WTC11 (cell line): ENCODE measurements at regions not wholly inside any gene's neighbourhood (a gene's known extent, or its start where the extent isn't known, plus 50 kb on each side); places are given as distances from the start of the nearest gene placed in this dataset.

Experiments
- ATAC-seq: fragments of 200-7000 bp; cut with Tn5 transposase; 2 replicates; pipeline ENCODE4 v1.10.0; 2021; ENCODE audit warnings: mild to moderate bottlenecking, moderate library complexity
- CTCF ChIA-PET: fragments of 300-600 bp; sonication (Branson Sonifier 250); formaldehyde crosslinking; loops from one replicate; lab custom pipeline; 2021; ENCODE audit warnings: antibody characterized with exemption; lab: Charles Lee
- POLR2A ChIA-PET: fragments of 350-600 bp; sonication (Branson Sonifier 250); formaldehyde crosslinking; loops from one replicate; lab custom pipeline; 2021; ENCODE audit warnings: antibody characterized with exemption; lab: Charles Lee
- DNase-seq: peaks from one replicate; pipeline ENCODE4 v3.0.0; 2021; ENCODE audit warnings: low spot score
- H3K27ac Mint-ChIP-seq: 2 replicates; pipeline ENCODE4 v1.8.0; 2021; ENCODE audit warnings: mixed read lengths
- H3K27me3 Mint-ChIP-seq: 2 replicates; pipeline ENCODE4 v1.8.0; 2021; ENCODE audit warnings: low read depth, mild to moderate bottlenecking, moderate library complexity, mixed read lengths
- H3K36me3 Mint-ChIP-seq: 2 replicates; pipeline ENCODE4 v1.8.0; 2021; ENCODE audit warnings: mixed read lengths
- H3K4me1 Mint-ChIP-seq: 2 replicates; pipeline ENCODE4 v1.8.0; 2022; ENCODE audit warnings: mixed read lengths
- H3K4me3 Mint-ChIP-seq: 2 replicates; pipeline ENCODE4 v1.8.0; 2021; ENCODE audit warnings: mild to moderate bottlenecking, moderate library complexity, mixed read lengths
- H3K9me3 Mint-ChIP-seq: 2 replicates; pipeline ENCODE4 v1.8.0; 2021; ENCODE audit warnings: mixed read lengths
- AFF4 ChIP-seq: sonication (generic); formaldehyde crosslinking; IDR thresholded peaks from 2 replicates; pipeline ENCODE4 v1.8.1; 2023; ENCODE audit warnings: mild to moderate bottlenecking, missing genetic modification reagents, borderline replicate concordance
- CREB1 ChIP-seq: sonication (generic); formaldehyde crosslinking; IDR thresholded peaks from 2 replicates; pipeline ENCODE4 v1.8.0; 2023; ENCODE audit warnings: mild to moderate bottlenecking, missing genetic modification reagents
- ELF4 ChIP-seq: sonication (generic); formaldehyde crosslinking; IDR thresholded peaks from 2 replicates; pipeline ENCODE4 v1.8.1; 2022; ENCODE audit warnings: low read depth, mild to moderate bottlenecking, moderate library complexity, missing genetic modification reagents
- EMX1 ChIP-seq: fragments of 250-450 bp; sonication (Bioruptor Pico); IDR thresholded peaks from 2 replicates; pipeline ENCODE4 v1.8.0; 2021; ENCODE audit warnings: mild to moderate bottlenecking
- ETV6 ChIP-seq: sonication (generic); formaldehyde crosslinking; IDR thresholded peaks from 2 replicates; pipeline ENCODE4 v1.8.1; 2022; ENCODE audit warnings: mild to moderate bottlenecking, missing genetic modification reagents
- NFATC4 ChIP-seq: fragments of 250-450 bp; sonication (Bioruptor Pico); IDR thresholded peaks from 2 replicates; pipeline ENCODE4 v1.9.0; 2021; ENCODE audit warnings: mild to moderate bottlenecking
- NFYB ChIP-seq: sonication (generic); formaldehyde crosslinking; conservative IDR thresholded peaks from 2 replicates; pipeline ENCODE4 v1.8.0; 2022; ENCODE audit warnings: low read depth, missing genetic modification reagents
- PRRX2 ChIP-seq: fragments of 250-450 bp; sonication (Bioruptor Pico); IDR thresholded peaks from 2 replicates; pipeline ENCODE4 v1.8.0; 2021; ENCODE audit warnings: mild to moderate bottlenecking
- SMAD3 ChIP-seq: sonication (generic); formaldehyde crosslinking; IDR thresholded peaks from 2 replicates; pipeline ENCODE4 v1.8.0; 2022; ENCODE audit warnings: missing genetic modification reagents, mild to moderate bottlenecking, borderline replicate concordance
- TCF7 ChIP-seq: sonication (generic); formaldehyde crosslinking; IDR thresholded peaks from 2 replicates; pipeline ENCODE4 v1.8.0; 2022; ENCODE audit warnings: mild to moderate bottlenecking, low read depth, missing genetic modification reagents, moderate library complexity
- TEAD1 ChIP-seq: sonication (generic); formaldehyde crosslinking; IDR thresholded peaks from 2 replicates; pipeline ENCODE4 v1.8.0; 2022; ENCODE audit warnings: mild to moderate bottlenecking, missing genetic modification reagents
- TP53 ChIP-seq: sonication (generic); formaldehyde crosslinking; IDR thresholded peaks from 2 replicates; pipeline ENCODE4 v1.8.1; 2023; ENCODE audit warnings: mild to moderate bottlenecking, missing genetic modification reagents
- USF2 ChIP-seq: sonication (generic); formaldehyde crosslinking; IDR thresholded peaks from 2 replicates; pipeline ENCODE4 v1.8.1; 2023; ENCODE audit warnings: mild to moderate bottlenecking, missing genetic modification reagents, moderate library complexity
- ZBTB21 ChIP-seq: sonication (generic); formaldehyde crosslinking; IDR thresholded peaks from 2 replicates; pipeline ENCODE4 v1.8.1; 2023; ENCODE audit warnings: mild to moderate bottlenecking, missing genetic modification reagents, borderline replicate concordance
- ZBTB43 ChIP-seq: sonication (generic); formaldehyde crosslinking; IDR thresholded peaks from 2 replicates; pipeline ENCODE4 v1.8.1; 2023; ENCODE audit warnings: mild to moderate bottlenecking, missing genetic modification reagents
- ZNF138 ChIP-seq: sonication (generic); formaldehyde crosslinking; conservative IDR thresholded peaks from 2 replicates; pipeline ENCODE4 v1.8.1; 2022; ENCODE audit warnings: mild to moderate bottlenecking, moderate library complexity, missing genetic modification reagents
- ZNF232 ChIP-seq: sonication (generic); formaldehyde crosslinking; IDR thresholded peaks from 2 replicates; pipeline ENCODE4 v1.8.0; 2022; ENCODE audit warnings: mild to moderate bottlenecking, missing genetic modification reagents
- ZNF396 ChIP-seq: fragments of 250-450 bp; sonication (Bioruptor Pico); IDR thresholded peaks from 2 replicates; pipeline ENCODE4 v1.8.0; 2021; ENCODE audit warnings: mild to moderate bottlenecking, moderate library complexity, borderline replicate concordance
- ZNF671 ChIP-seq: fragments of 250-450 bp; sonication (Bioruptor Pico); IDR thresholded peaks from 2 replicates; pipeline ENCODE4 v1.8.0; 2021; ENCODE audit warnings: mild to moderate bottlenecking
- TF ChIP-seq, protein P1 (sequence below): fragments of 250-450 bp; sonication (Bioruptor Pico); conservative IDR thresholded peaks from 2 replicates; pipeline ENCODE4 v1.9.0; 2021; ENCODE audit warnings: mild to moderate bottlenecking
- TF ChIP-seq, protein P2 (sequence below): sonication (generic); formaldehyde crosslinking; IDR thresholded peaks from 2 replicates; pipeline ENCODE4 v1.8.0; 2022; ENCODE audit warnings: mild to moderate bottlenecking, missing genetic modification reagents
- TF ChIP-seq, protein P3 (sequence below): fragments of 200-600 bp; IDR thresholded peaks from 2 replicates; pipeline ENCODE4 v1.8.0; 2022; ENCODE audit warnings: antibody characterized with exemption
- TF ChIP-seq, protein P4 (sequence below): sonication (generic); formaldehyde crosslinking; IDR thresholded peaks from 2 replicates; pipeline ENCODE4 v1.8.1; 2022; ENCODE audit warnings: mild to moderate bottlenecking, missing genetic modification reagents, moderate library complexity, borderline replicate concordance
- TF ChIP-seq, protein P5 (sequence below): sonication (generic); formaldehyde crosslinking; IDR thresholded peaks from 2 replicates; pipeline ENCODE4 v1.8.1; 2023; ENCODE audit warnings: mild to moderate bottlenecking, missing genetic modification reagents, moderate library complexity

DNA sequence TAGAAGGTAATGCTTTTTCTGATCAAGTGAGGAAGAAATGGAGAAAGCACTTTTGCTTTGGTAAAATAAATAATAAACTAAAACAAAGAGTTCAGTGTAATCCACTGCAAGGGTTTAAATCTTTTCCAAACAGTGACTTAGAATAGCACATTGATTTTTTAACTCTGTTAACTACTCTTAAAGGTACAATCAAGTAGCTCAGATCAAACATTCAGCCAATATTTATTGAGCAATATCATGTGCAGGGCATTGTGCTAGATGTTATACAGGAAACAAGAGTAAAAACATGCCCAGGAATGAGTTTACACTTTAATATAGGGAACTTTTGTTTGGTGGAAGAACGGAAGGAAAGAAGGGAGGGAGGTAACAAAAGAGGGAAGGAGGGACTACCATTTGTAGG, 479.8 kb downstream of the KLHL13 start:
- ChIA-PET POLR2A (no interaction called here), CTCF (no interaction called here)
- no peaks in the 10 kb centered on the region for H3K4me1 Mint-ChIP-seq
- ATAC-seq: no peak
- H3K9me3 Mint-ChIP-seq: no peaks in the 10 kb centered on the region
- H3K27me3 Mint-ChIP-seq: no peaks in the 10 kb centered on the region
- H3K4me3 Mint-ChIP-seq: no peak overlapping the region
- TF ChIP-seq TEAD1 (no peak), ZNF138 (CRISPR knock-in tag) (no peak), ELF4 (no peak), CREB1 (CRISPR knock-in tag) (no peak), ZNF396 (CRISPR knock-in tag) (no peak), NFATC4 (CRISPR knock-in tag) (no peak), ZBTB21 (CRISPR knock-in tag) (no peak), ZBTB43 (no peak), EMX1 (CRISPR knock-in tag) (no peak), NFYB (CRISPR knock-in tag) (no peak), TP53 (CRISPR knock-in tag) (no peak), USF2 (no peak), AFF4 (no peak), ZNF671 (CRISPR knock-in tag) (no peak), ZNF232 (CRISPR knock-in tag) (no peak)
- TF ChIP-seq, protein P1, sequence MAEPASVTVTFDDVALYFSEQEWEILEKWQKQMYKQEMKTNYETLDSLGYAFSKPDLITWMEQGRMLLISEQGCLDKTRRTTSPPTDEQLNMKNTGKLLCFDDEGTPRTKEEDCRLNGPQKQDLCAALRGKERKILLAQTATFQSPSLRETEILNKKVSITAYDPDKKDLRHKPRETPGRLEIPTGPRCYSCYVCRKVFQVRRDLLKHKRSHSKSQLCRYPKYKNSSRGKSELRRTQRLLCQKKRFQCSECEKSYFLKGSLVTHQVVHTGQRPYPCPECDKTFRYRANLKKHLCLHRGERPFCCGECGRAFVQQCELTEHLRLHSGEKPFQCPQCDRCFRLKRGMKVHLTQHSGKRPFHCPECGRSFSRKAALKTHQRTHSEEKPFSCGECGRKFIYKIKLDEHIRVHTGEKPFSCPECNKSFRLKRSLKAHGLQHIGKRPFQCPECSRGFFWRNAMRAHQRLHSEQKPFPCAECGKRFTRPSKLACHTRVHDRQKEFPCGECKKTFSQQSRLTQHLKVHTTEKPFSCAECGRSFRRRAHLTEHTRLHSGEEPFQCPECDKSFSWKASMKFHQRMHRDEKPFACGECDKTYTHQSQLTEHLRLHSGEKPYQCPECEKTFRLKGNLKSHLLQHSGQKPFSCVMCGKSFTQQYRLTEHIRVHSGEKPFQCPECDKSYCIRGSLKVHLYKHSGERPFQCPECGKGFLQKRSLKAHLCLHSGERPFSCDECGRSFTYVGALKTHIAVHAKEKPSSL (CRISPR knock-in tag): no peak
- H3K36me3 Mint-ChIP-seq: no peaks in the 10 kb centered on the region
- no peak overlapping the region for H3K27ac Mint-ChIP-seq
- no peak for DNase-seq

DNA sequence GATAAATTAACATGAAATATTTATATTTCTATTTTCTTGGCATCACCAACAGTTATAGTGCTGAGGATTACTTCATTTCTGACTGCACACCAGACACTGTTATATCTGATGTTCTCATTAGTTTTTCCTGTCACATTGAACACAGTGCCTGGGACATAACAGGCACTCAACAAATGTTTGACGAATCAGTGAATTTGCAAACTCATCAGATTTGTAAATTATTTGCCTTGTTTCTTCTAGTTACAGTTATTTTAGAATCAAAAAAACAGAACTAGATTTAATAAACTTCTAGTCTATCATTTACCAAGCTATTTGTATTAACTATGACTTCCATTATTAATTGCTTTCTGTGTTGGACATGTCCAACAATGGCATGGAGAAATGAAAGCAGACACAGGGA, 483.3 kb downstream of the KLHL13 start:
- DNase-seq (no peak), ATAC-seq (no peak)
- Mint-ChIP-seq H3K4me1 (no peaks in the 10 kb centered on the region), H3K9me3 (no peaks in the 10 kb centered on the region), H3K27me3 (no peaks in the 10 kb centered on the region), H3K4me3 (no peak overlapping the region), H3K27ac (no peak overlapping the region), H3K36me3 (no peaks in the 10 kb centered on the region)
- POLR2A ChIA-PET: no interaction called here
- CTCF ChIA-PET: no interaction called here
- TF ChIP-seq PRRX2 (CRISPR knock-in tag): no peak
- TF ChIP-seq, protein P2, sequence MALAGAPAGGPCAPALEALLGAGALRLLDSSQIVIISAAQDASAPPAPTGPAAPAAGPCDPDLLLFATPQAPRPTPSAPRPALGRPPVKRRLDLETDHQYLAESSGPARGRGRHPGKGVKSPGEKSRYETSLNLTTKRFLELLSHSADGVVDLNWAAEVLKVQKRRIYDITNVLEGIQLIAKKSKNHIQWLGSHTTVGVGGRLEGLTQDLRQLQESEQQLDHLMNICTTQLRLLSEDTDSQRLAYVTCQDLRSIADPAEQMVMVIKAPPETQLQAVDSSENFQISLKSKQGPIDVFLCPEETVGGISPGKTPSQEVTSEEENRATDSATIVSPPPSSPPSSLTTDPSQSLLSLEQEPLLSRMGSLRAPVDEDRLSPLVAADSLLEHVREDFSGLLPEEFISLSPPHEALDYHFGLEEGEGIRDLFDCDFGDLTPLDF (CRISPR knock-in tag): no peak
- TF ChIP-seq, protein P3, sequence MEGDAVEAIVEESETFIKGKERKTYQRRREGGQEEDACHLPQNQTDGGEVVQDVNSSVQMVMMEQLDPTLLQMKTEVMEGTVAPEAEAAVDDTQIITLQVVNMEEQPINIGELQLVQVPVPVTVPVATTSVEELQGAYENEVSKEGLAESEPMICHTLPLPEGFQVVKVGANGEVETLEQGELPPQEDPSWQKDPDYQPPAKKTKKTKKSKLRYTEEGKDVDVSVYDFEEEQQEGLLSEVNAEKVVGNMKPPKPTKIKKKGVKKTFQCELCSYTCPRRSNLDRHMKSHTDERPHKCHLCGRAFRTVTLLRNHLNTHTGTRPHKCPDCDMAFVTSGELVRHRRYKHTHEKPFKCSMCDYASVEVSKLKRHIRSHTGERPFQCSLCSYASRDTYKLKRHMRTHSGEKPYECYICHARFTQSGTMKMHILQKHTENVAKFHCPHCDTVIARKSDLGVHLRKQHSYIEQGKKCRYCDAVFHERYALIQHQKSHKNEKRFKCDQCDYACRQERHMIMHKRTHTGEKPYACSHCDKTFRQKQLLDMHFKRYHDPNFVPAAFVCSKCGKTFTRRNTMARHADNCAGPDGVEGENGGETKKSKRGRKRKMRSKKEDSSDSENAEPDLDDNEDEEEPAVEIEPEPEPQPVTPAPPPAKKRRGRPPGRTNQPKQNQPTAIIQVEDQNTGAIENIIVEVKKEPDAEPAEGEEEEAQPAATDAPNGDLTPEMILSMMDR: no peak
- TF ChIP-seq, protein P4, sequence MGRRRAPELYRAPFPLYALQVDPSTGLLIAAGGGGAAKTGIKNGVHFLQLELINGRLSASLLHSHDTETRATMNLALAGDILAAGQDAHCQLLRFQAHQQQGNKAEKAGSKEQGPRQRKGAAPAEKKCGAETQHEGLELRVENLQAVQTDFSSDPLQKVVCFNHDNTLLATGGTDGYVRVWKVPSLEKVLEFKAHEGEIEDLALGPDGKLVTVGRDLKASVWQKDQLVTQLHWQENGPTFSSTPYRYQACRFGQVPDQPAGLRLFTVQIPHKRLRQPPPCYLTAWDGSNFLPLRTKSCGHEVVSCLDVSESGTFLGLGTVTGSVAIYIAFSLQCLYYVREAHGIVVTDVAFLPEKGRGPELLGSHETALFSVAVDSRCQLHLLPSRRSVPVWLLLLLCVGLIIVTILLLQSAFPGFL (CRISPR knock-in tag): no peak
- TF ChIP-seq ETV6 (CRISPR knock-in tag): no peak
- no peak for TF ChIP-seq TCF7
- TF ChIP-seq, protein P5, sequence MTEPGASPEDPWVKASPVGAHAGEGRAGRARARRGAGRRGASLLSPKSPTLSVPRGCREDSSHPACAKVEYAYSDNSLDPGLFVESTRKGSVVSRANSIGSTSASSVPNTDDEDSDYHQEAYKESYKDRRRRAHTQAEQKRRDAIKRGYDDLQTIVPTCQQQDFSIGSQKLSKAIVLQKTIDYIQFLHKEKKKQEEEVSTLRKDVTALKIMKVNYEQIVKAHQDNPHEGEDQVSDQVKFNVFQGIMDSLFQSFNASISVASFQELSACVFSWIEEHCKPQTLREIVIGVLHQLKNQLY: no peak
- TF ChIP-seq ZNF138 (CRISPR knock-in tag): no peak
- TF ChIP-seq SMAD3 (CRISPR knock-in tag): no peak
